Stimulated activated CD8-positive, alpha-beta memory T cell treated with anti-CD3 and anti-CD28 coated beads, Interleukin-2, amount 100 ng/mL, for 1 hour (primary cell): ENCODE measurements at regions not wholly inside any gene's neighbourhood (a gene's known extent, or its start where the extent isn't known, plus 50 kb on each side); places are given as distances from the start of the nearest gene placed in this dataset.
"Not testable (repeated sequence)": the region's sequence is repeated elsewhere in the genome, so short reads cannot be mapped to it uniquely, and the experiment has no call there.

Experiments
- DNase-seq, 2 donors: peaks; one replicate each; pipeline ENCODE4 v3.0.0-alpha.2; 2020; ENCODE audit warnings: low read depth in 2 of 2

DNA sequence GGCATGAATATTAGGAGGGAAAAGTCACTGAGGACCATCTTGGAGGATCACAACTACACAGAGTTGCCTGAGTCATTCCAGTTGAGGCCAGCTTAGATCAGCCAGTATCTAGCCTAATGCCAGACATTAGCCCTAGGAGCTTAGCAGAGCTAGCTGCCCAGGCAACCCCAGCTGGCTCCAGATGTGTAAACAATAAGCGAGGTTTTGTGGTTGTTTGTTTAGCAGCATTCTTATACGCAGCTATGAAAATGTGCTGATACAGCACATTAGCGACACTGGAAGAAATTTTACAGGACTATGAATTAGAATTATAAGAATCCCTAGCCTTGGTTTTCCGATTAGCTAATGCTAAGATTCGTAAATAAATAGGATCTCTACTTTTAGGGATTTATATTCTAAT lies 59.3 kb downstream of the BTBD3 start:
- DNase-seq = no peak

- no peak for DNase-seq
Observed at GRCh38 chr20:11978496-11978895, 60.8 kb downstream of the BTBD3 start.

GRCh38 chr20:11979306-11979990 lies 61.8 kb downstream of the BTBD3 start:
- no peak for DNase-seq

DNA sequence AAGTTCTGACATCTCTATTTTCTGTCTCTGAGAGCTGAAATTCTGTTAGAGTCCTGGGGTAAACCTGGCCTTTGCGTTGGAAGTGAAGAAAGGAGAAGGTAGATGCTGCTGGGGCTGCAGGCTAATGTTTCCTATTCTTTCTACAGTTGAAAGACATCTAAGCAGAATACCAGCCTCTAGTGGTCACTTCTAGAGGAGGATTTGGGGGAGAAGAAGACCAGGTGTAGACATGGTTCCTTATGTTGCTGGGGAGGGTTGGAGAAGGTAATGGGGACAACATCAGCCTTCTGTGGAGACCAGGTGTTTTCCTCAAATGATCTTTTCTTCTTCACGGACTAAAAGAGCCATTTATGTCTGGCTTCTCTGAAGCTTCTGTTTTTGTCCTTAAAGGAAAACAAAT lies 62.6 kb downstream of the BTBD3 start:
- no peak for DNase-seq

- DNase-seq = no peak
Observed at GRCh38 chr20:11981366-11981947, 63.8 kb downstream of the BTBD3 start.

DNA sequence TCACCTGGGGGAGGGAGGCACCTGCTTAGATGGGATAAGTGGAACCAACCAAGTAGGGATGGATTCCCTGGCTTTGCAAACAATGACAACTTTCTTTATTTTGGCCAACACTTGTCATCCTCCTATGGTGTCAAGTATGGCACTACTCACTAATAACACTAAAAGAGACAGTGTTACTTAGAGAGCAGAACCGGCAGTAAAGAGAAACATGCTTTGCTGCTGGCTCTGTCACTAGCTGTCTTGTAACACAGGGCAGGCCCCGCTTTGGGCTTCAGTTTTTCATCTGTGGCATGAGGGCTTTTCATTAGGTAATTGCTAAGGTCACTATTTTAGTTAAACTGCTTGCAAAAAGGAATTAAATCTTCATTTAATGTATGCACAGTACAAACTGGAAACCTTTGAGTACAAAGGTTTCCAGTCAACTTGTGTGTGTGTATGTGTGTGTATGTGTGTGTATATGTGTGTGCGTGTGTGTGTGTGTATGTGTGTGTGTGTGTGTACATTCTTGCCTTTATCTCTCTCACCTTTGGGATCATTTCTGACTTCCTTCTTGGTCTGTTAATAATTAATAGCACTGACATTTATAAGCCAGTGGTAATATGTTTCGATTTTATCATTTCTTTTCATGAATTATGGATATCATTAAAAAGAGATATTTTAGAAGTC lies 64.7 kb downstream of the BTBD3 start:
- DNase-seq = no peak

GRCh38 chr20:11982955-11983470 lies 65.3 kb downstream of the BTBD3 start:
- DNase-seq = no peak

GRCh38 chr20:11986954-11987353 lies 69.3 kb downstream of the BTBD3 start:
- DNase-seq = no peak

DNA sequence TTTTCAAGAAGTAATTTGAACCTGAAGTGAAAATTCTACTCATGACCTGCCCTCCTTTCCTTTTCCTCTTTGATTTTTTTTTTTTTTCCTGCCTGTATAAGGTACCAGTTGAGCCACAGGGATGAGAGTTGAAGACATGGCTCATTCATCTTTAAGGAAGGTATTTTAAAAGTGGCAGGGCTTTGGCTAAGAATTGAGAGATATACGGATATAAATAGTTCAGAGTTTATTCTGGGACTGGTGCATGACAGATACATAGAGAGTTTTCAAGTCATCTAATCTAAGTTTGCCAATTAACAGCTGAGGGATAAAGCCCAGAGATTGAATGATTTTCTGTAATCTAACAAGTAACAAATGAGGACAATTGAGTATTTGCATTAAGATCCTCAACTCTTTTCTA lies 69.8 kb downstream of the BTBD3 start:
- DNase-seq = no peak

DNA sequence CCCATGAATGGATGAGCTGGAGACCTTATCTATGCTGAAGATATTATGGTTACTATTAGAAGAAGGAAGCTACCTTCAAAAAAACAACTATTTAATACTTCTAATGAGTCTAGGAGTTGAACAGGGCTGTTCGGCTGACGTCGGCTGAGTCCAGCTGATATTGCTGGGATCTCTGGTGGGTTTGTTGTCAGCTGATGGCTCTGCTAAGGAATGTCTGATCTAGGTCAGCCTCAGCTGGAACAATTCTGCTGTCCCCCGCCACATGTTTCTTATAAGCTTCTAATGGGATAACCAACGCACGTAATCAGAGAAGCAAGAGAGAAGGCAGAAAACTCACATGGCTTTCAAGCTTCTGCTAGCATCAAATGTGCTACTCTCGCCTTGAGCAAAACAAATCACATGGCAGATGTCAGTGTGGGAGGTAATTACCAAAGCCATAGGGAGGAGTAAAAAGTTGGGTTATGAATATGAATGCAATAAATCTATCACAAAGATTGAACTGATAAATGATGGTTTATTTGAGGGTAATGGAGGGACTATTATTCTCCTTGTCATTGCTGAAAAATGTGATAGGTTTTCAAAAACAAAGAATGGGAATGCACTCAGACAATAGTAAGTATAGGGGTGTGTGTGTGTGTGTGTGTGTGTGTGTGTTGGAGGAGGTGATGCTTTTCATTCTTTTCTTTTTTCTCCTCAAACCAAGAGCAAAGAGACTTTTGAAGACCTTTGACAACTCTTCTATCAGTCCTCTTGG lies 71.5 kb downstream of the BTBD3 start:
- no peak for DNase-seq

GRCh38 chr20:11992426-11992825 lies 74.7 kb downstream of the BTBD3 start:
- DNase-seq = no peak

GRCh38 chr20:11993886-11994461 lies 76.3 kb downstream of the BTBD3 start:
- DNase-seq = no peak

- DNase-seq = no peak
Observed at GRCh38 chr20:11995805-11996567, 78.3 kb downstream of the BTBD3 start.

GRCh38 chr20:12004776-12005175 lies 87.1 kb downstream of the BTBD3 start:
- not testable (repeated sequence) for DNase-seq

GRCh38 chr20:12012241-12013222 lies 94.8 kb downstream of the BTBD3 start:
- DNase-seq = no peak

DNA sequence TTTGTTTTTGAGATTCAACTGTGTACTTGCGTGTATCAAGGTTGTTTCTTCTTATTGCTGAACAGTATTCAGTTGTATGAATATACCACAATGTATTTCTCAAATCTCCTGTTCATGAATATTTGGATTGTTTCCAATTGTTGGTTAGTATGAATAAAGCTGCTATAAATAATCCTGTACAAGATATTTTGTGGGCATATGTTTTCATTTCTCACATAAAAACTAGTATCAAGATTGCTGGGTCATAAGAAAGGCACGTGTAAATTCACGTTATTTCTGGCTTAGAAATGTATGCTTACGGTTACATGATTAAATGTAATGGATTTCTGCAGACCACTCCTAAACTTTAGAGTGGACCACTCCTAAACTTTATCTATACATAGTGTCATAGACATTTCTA lies 96.6 kb downstream of the BTBD3 start:
- no peak for DNase-seq

- no peak for DNase-seq
Observed at GRCh38 chr20:12014736-12015135, 97.0 kb downstream of the BTBD3 start.

- DNase-seq = no peak
Observed at GRCh38 chr20:12016291-12016690, 98.6 kb downstream of the BTBD3 start.

GRCh38 chr20:12019715-12020114 lies 102.0 kb downstream of the BTBD3 start:
- no peak for DNase-seq

DNA sequence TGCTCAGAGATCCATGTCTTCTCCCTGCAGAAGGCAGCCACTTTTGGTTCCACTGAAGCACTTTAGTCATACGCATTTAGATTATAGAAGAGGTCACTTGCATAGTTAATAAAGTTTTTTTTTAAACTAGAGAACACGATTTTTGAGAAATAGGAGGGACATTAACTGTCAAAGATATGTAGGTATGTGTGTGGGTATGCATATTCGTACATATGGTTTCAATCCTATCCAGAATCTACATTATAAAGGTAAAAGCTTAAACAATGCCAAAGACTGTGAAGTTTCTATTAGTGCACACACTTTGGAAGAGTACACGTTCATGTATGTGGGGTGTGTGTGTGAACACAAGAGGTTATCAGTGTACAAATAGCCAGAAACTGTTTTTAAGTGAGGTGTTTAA lies 103.2 kb downstream of the BTBD3 start:
- DNase-seq = no peak
